ENCODE measurements at regions not wholly inside any gene's neighbourhood (a gene's known extent, or its start where the extent isn't known, plus 50 kb on each side); places are given as distances from the start of the nearest gene placed in this dataset.

DNA sequence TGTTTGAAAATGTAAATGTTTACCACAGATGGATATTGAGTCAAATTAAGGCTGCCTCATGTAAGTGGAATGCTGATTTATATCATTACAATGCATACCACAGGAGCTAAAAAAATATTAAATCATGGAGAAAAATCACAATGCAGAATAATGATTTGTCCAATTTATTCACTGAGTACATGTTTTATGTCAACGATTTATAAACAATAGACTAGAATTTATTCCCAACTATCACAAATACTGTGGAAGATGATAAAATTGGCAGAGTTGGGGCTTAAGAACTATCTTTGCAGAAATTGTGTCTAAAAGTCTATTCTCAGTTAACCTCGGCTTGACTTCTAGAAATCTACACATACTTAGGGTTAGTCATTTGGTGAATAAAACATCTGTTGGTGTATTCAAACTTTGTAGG, 472.1 kb upstream of the MARCKS start:
- DNase-seq (ENCODE audit: low read depth in 1 of 2, low spot score in 1 of 2), result no peak

DNA sequence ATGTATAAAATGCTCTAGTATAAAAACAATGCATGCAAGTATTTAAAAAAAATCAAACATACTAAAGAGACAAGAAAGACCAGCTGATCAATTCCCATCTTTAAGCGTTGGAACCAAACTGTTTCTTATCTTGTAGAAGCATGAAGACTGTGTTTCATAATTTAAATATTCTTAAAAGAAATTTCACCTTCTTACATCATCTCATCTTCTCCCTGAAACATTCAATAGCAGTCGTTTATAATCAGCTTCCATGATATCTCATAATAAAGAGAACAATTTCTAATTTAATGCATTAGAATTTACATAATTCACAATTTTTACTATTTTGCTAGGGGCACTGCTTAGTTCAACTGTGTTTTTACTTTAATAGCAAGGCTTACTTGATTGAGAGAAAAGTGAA, 468.1 kb upstream of the MARCKS start:
- DNase-seq (ENCODE audit: low read depth in 1 of 2, low spot score in 1 of 2), result no peak

DNA sequence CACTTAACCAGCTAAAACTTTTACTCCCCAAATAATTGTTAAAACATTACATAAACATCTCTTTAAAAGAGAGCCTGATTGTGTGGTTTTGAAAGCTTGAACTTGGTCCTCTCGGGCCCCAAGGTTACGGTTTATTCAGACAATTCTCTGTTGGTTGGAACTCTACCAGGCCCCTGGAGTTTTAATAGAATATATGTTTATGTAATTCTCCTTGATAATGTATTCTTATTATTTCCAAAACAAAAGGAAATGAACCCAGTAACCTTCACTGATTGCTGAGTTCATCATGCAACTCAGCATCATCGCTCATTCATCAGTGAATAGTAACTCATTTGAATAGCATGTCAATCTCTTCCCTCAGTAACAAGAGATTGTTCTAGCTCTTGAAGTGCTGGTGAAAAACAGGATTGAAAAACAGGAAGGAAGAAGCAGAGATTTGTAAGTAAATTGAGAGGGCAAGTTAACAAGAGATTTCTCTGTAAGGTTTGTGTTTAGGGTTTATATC, 464.5 kb upstream of the MARCKS start:
- DNase-seq (ENCODE audit: low read depth in 1 of 2, low spot score in 1 of 2), result no peak

DNA sequence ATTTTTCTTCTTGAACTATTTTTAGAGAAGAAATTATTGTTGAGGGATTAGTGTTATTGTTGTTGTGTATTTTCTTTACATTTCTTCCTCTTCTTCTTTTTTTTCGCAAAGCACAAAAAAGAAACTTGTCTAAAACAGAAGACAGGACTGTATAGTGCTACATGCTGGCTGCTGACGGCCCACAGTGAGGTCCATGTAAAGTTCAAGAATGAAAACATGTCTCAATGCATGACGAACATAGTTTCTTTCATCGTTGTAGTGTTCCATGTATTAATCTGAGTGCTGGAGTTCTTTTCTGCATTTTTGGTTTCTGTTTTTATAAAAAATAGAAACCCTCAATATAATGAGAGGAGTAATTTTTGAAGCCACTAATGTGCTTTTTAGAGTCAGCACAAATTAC, 462.9 kb upstream of the MARCKS start:
- DNase-seq (ENCODE audit: low read depth in 1 of 2, low spot score in 1 of 2), result no peak

DNA sequence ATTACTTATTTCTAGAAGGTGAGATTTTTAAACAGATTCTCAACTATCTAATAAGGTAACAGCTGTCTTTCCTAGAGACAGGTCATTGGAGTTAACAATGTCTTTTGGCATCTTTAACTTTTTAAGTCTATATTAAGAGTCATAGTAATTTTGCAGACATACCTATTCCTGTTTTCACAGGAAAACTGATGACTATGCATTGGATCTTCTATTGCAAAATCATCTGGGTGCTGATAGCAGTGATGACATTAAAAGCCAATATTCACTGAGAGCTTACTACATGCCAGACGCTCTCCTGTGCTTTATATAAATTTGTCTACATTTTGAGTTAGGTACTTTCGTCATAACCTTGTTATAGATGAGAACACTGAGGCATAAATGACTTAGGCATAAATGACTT, 462.4 kb upstream of the MARCKS start:
- no peak for DNase-seq (ENCODE audit: low read depth in 1 of 2, low spot score in 1 of 2)

DNA sequence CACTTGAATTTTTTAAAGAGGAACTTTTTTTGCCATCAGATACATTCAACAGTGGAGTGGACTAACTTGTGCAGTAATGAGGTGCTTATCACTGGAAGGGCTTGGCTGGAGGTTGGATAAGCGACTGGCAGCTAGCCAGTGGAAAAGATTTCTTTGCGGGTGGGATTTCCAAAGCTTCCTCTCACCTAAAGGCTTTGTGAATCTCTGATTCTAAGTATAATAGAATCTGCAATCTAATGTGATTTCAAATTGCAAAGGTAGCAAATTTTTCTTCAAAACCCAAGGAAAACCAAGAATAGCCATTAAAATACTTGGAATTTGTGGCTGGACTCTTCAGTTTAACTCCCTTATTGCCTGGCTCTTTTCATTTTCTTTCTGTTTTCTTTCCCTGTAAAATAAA, 460.4 kb upstream of the MARCKS start:
- no peak for DNase-seq (ENCODE audit: low read depth in 1 of 2, low spot score in 1 of 2)

DNA sequence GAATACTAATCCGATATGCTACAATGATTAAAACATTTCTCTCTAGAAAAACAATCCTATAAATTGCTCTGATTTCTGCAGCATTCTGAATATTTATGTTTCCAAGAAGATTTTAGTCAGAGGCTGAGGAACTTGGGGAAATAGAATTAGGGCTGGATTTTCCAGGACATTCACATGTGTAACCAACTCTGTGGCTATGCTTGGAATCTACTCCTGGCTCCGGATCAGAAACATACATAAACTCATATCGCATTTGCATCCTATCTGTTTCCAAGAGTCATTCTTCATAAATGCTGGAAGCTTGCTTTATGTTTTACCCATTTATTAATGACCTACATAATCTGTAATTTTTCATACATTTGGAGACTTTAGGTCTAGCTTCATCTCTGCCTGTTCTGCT, 459.9 kb upstream of the MARCKS start:
- DNase-seq (ENCODE audit: low read depth in 1 of 2, low spot score in 1 of 2), result no peak

DNA sequence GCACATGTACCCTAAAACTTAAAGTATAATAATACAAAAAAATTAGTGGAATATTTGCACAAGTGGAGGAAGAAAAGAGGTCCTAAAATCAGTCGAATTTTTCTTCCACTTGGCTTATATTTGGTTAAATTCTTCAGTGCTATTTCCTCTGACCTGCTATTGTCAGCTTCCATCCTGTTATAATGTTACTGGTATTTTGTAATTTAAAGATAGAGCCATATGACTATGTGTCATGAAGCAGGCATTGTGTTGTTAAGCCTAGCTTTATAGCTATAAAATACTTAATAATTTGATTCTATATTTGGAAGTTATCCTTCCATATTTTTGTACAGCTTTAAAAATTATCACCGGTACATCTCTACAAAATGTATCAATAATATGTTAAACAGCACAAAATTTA, 455.9 kb upstream of the MARCKS start:
- no peak for DNase-seq (ENCODE audit: low read depth in 1 of 2, low spot score in 1 of 2)

DNA sequence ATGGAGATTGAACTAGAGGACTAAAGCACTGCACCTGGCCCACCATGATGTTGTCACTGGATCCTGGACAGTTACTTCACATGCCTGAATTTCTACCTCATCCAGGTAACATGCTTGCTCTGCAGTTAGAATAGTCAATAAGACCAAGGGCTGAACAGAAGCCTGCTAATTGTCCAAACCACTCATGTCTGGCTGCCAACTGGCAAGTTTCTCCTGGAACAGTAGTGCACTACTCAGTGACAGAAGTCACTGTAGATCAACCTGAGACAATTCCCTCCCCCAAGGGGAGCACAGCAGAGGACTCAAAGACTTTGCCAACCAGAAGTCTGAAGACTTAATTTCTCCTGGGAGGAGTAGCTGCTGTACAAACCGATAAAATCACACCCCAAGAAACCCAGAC, 454.6 kb upstream of the MARCKS start:
- no peak for DNase-seq (ENCODE audit: low read depth in 1 of 2, low spot score in 1 of 2)

DNA sequence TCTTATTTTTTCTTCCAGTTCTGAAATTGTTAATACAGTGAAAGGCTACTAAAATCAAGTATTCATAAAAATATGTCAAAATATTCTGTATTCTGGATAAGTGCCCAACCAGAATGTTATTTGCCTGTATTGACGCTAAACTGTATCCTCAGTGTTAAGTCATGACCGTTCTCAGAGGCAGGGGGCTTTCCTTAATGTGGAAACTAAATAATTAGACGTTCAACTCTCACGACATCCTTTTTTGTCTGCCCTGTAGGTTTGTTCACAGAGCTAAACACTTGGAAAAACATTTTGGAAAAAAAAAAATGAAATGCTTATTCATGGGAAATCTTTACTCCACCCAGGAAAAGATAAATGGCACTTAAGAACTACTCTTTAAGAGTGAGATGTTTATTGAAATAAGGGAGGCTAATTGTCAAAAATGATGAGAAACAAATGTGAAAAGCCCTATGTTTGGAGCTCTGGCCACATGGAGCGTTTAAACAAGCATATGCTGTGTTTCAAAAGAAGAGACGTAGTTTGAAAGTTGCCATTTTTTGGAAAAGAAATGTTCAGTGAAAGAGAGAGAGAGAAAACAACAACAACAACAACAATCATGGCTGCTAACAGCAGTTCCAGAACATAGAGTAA, 453.1 kb upstream of the MARCKS start:
- no peak for DNase-seq (ENCODE audit: low read depth in 1 of 2, low spot score in 1 of 2)

DNA sequence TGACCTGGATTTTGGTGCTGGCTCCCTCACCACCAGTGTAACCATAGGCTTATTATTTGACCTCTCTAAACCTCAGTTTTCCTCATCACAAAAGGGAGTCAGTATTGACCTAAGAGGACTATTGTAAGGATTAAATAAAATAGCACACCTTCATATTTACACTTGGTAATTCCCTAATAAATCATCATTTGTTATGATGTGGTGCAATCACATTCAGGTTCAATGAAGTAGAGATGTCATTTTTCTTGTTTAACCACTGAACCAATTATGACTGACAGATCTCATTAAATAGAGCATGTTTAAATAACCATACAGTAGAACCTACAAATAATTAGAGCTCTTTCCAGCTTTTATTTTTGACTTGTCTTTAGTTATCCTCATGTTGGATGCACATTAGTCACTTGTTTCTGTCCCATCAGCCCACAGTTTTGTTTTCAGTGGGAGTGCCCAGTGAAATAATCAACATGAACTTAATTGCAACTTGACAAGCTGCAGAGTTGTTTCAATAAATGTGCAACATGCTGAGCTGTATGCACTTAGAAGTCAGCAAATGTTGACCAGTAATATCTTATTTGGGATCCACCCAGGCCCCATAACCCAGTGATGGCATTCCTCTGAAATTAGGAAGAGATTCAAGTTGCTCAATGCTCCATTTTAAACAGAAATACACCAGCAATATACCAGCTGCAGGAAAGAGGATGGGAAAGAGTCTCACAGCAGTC, 451.7 kb upstream of the MARCKS start:
- DNase-seq (ENCODE audit: low read depth in 1 of 2, low spot score in 1 of 2), result no peak

DNA sequence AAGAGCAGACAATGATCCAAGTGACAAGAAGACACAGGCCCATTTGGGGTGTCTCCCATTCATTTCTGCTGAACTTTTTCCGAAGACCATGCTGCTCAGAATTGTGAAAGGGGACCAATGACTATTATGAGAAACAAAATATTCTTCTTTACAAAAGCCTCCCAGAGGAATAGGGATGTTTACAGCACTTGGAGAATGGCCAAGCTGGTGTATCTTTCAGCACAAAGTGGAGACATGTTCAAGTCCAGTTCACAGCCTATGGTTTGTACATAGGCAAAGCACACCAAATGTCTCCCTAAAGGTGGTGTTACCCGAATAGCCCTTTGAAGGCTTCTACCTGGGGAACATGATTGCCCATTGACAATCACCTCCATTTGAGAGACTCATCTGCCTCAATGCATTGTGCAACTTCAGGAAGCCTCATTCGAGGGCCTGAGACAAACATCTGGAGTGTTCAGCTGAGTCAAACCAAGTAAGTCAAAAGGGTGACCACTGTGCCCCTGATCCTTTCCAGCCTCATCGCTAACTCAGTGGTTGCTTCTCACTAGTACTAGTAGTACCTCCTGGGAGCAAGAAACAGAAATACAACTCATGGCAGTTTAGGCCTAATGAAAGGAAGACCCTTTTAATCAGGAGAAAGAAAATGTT, 451.0 kb upstream of the MARCKS start:
- DNase-seq (ENCODE audit: low read depth in 1 of 2, low spot score in 1 of 2), result no peak

DNA sequence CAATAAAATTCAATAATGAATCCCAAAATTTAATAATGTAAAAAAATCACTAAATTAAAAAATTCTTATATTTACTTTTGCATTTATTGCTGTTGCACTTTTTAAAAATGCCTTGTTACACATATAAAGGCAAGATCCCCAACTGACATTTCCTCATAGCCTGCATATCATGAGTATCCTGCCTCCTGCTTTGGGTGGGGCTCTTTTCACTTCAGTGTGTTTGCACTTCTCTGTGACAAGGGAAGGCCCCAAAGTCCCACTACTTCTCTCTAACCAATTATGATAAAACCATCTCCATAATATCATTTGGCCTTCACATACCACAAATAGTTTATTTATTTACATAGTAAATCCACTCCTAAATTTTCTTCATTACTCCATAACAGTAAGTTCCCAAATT, 446.1 kb upstream of the MARCKS start:
- DNase-seq (ENCODE audit: low read depth in 1 of 2, low spot score in 1 of 2), result no peak

DNA sequence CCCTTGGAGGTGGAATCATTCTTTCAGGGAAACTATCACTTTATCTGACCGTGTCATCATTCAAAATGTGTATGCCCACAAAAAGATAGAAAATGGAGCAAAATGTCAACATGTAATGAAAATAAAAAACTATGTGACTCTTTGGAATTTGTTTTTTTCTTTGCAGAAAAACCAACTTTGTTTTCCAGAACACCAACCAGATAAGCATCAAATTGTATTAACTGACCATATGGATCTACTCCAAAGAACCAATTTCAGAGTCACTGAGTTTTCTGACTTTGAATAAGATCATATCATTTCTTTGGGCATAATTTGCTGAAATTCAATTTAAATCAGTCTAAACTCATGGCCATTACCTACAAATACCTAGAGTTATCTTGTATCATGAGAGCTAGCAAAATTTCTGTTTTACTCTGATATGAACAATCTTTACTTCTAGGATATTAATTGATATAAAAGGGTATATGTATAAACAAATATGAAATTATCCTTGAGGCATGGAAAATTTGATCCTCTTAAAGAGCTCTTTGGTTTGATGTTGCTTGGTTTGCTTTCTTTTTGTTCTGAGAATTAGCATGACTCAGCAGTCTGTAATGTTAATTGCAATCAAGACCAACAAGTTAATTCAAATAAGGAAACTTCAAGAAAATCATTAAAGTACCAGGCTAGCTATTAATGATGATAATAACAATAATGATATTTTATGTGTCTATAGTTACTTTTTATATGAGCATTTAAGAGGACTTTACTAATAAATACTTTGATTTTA, 444.4 kb upstream of the MARCKS start:
- DNase-seq (ENCODE audit: low read depth in 1 of 2, low spot score in 1 of 2), result no peak

DNA sequence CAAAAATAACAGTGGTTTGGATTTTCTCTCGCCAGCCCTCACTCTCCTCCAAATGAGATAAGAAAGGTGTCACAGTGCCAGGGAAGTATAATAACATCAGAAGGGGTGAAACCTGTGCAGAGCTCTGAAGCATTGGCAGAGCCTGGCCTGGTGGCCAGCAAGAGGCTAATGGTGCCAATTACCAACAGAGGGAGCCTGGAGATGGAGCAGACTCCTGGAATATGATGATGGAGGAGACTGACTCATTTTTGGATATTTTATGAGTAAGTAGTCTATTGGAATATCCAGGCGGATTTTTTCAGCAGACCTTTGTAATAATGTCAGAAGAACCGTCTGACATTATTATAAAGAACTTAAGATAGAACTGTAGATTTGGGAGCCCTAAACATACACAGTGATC, 442.6 kb upstream of the MARCKS start:
- DNase-seq (ENCODE audit: low read depth in 1 of 2, low spot score in 1 of 2), result no peak

DNA sequence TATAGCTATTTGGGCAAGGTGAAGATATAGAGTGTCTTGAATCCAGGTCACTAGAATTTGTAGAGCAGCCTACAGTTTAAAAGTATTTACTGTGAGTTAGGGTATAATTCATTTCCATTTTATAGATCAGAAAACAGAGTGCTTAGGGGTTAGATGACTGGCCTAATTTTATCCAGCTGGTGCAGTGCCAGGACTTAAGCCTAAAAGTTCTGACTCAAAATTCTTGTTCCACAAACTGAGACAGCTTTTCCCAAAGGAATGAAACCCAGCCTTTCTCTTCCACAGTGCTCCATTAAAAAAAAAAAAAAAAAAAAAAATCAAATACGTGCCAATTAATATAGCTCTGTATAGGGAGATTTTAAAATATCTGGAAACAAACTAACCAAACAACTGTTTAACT, 441.0 kb upstream of the MARCKS start:
- no peak for DNase-seq (ENCODE audit: low read depth in 1 of 2, low spot score in 1 of 2)

DNA sequence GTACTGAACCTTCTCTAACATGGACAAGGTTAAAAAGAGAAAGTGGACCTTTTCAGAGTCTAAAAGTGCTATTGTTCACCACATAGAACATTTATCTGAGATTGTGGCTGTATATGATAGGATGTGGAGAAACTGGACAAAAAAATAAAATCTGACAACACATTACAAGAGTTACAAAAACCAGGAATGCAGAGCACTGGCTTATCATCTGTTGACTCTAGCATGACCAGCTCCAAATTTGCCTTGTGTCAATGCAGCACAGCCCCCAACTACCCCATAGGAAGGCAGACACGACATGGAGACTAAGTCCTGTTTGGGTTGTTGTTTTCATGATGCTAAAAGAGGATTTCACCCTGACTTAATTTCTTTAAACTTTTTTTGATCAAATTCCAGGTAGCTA, 436.9 kb upstream of the MARCKS start:
- DNase-seq (ENCODE audit: low read depth in 1 of 2, low spot score in 1 of 2), result no peak

DNA sequence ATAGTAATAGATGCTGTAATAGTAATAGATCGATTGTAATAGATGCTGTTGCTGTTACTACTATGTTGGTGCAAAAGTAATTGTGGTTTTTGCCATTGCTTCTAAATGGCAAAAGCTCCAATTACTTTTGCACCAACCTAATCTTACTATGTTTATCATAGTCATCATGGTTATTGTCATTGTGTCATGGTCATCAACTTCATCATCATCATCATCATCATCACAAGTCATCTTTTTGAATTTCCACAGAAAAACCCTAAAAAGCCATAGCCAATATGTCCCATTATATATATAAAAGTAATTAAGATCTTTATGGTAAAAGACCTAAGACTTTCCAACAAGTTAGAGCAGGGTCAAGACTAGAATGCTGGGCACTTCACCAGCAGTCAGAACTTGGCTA, 435.1 kb upstream of the MARCKS start:
- no peak for DNase-seq (ENCODE audit: low read depth in 1 of 2, low spot score in 1 of 2)

DNA sequence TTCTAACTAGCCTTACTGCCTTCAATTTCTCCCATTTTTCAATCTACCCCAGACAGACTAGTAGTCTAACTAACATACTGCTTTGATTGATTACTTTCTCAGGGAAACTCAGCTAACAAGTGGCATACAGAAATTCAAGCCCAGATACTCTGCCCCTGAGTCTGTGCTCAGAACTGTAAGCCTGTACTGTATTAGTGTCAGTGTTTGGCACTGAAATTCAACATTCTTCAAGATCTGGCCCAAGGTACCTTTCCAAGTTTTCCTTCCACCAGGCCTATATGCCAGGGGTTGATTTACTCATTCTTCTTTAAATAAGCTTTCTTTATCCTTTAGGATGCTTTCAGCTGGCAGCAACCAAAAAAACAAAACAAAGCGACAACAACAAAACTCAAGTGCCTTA, 433.2 kb upstream of the MARCKS start:
- no peak for DNase-seq (ENCODE audit: low read depth in 1 of 2, low spot score in 1 of 2)

DNA sequence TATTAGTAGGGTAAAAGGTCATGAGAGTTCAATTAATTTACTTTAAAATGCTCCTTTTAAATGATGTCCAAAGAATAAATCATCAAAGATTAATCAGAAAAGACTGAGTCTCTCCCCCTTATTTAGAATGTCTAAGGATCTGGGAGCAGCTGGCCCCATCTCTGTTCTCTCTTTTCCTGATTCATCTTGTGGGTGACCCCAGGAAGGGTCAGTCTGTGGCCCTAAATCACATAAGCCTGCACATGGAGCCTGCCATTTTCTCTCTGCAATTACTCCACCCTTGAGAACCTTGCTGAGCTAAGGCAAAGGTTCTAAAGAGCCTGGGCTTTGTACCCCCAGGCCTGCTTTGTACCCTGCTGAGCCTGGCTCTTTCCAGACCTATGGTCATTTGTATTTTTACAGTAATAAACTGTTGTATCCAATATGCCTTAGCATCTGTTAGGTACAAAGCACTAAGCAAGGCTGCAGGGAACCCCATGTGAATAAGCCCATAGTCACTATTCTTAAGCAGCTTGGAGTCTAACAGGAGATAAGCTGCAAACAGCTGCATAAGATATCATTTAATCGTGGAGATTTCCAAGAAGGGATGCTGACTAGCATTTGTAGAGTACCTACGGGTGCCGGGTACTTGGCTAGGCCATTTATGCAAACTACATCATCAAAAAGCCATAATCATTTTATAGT, 431.0 kb upstream of the MARCKS start:
- no peak for DNase-seq (ENCODE audit: low read depth in 1 of 2, low spot score in 1 of 2)

DNA sequence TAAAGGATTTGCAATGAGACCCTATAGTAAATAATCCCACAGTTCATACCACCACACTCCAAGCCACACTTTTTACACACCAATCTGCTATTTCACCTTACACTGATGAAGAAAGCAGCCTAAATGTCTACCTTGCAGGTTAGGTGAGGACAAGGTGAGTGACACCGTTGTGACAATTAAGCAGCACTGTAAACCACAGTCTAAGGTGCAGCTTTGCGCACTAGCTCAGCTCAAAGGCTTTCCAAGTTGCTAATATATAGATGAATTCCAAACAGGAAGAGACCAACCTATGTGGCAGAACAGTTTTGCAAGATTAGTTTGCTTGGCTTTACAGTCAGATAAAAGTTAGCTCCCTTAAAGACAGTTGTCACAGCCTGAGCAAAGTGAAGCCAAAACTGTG, 429.5 kb upstream of the MARCKS start:
- no peak for DNase-seq (ENCODE audit: low read depth in 1 of 2, low spot score in 1 of 2)
